DOHH2 (cell line): ENCODE measurements at regions not wholly inside any gene's neighbourhood (a gene's known extent, or its start where the extent isn't known, plus 50 kb on each side); places are given as distances from the start of the nearest gene placed in this dataset.

ENCODE experiments used
- H3F3A ChIP-seq: fragments of 200-600 bp; sonication (generic), shearing (Covaris generic); 2 replicates; pipeline ENCODE4 v1.6.0; 2016; ENCODE audit warnings: antibody characterized with exemption, mild to moderate bottlenecking; ENCODE audit not compliant: control insufficient read depth, insufficient read depth
- H3K27ac ChIP-seq: fragments of 200-600 bp; sonication (generic); 2 replicates; pipeline ENCODE4 v1.5.1; 2014; ENCODE audit warnings: low read depth, mild to moderate bottlenecking, low read length, moderate library complexity
- H3K27me3 ChIP-seq: fragments of 200-600 bp; sonication (generic); 2 replicates; pipeline ENCODE4 v1.6.1; 2014; ENCODE audit warnings: mild to moderate bottlenecking, low read length, mixed read lengths; ENCODE audit not compliant: control insufficient read depth
- H3K36me3 ChIP-seq: fragments of 200-600 bp; sonication (generic); 2 replicates; pipeline ENCODE4 v1.6.1; 2014; ENCODE audit warnings: mild to moderate bottlenecking, low read length, moderate library complexity, mixed read lengths; ENCODE audit not compliant: control insufficient read depth
- H3K4me1 ChIP-seq: fragments of 200-600 bp; sonication (generic); 2 replicates; pipeline ENCODE4 v1.6.1; 2014; ENCODE audit warnings: mild to moderate bottlenecking, low read length, mixed read lengths; ENCODE audit not compliant: control insufficient read depth
- H3K4me2 ChIP-seq: fragments of 200-600 bp; sonication (generic); 2 replicates; pipeline ENCODE4 v1.6.0; 2014; ENCODE audit warnings: mild to moderate bottlenecking, low read length, moderate library complexity
- H3K4me3 ChIP-seq: fragments of 200-600 bp; sonication (generic); 2 replicates; pipeline ENCODE4 v1.5.1; 2014; ENCODE audit warnings: mild to moderate bottlenecking, low read length, mixed read lengths
- H3K79me2 ChIP-seq: fragments of 200-600 bp; sonication (generic); 2 replicates; pipeline ENCODE4 v1.6.1; 2014; ENCODE audit warnings: mild to moderate bottlenecking, low read length, mixed read lengths; ENCODE audit not compliant: control insufficient read depth
- H3K9me2 ChIP-seq: fragments of 200-600 bp; sonication (generic); replicated peaks from 2 replicates; pipeline ENCODE4 v1.6.1; 2014; ENCODE audit warnings: mild to moderate bottlenecking, low read length, mixed read lengths; ENCODE audit not compliant: control insufficient read depth
- H3K9me3 ChIP-seq: fragments of 200-600 bp; sonication (generic); 2 replicates; pipeline ENCODE4 v1.6.1; 2014; ENCODE audit warnings: antibody characterized with exemption, low read length, mixed read lengths; ENCODE audit not compliant: control insufficient read depth, insufficient read depth
- H4K20me1 ChIP-seq: fragments of 200-600 bp; sonication (generic); 2 replicates; pipeline ENCODE4 v1.6.0; 2014; ENCODE audit warnings: low read depth, mild to moderate bottlenecking, antibody characterized with exemption, low read length, moderate library complexity; ENCODE audit not compliant: control insufficient read depth, insufficient read depth
- EZH2phosphoT487 ChIP-seq: fragments of 200-600 bp; sonication (generic); IDR thresholded peaks from 2 replicates; pipeline ENCODE4 v1.6.1; 2017; ENCODE audit warnings: borderline replicate concordance, mild to moderate bottlenecking, antibody characterized with exemption, low read length, moderate library complexity, mixed read lengths
- TF ChIP-seq, protein P1 (sequence below): fragments of 200-600 bp; sonication (generic); IDR thresholded peaks from one replicate; pipeline ENCODE4 v1.5.1; 2014; ENCODE audit warnings: antibody characterized with exemption, mild to moderate bottlenecking, low read depth, low read length; ENCODE audit not compliant: poor library complexity, severe bottlenecking

GRCh38 chr1:238404921-238405320 lies 514.2 kb upstream of the ZP4 start:
- H3K79me2 ChIP-seq: no peaks in the 10 kb centered on the region
- no peak overlapping the region for H3K27ac ChIP-seq
- H3K9me3 ChIP-seq: no peaks in the 10 kb centered on the region
- H3K4me3 ChIP-seq: no peak overlapping the region
- no peak for TF ChIP-seq EZH2phosphoT487
- TF ChIP-seq, protein P1, sequence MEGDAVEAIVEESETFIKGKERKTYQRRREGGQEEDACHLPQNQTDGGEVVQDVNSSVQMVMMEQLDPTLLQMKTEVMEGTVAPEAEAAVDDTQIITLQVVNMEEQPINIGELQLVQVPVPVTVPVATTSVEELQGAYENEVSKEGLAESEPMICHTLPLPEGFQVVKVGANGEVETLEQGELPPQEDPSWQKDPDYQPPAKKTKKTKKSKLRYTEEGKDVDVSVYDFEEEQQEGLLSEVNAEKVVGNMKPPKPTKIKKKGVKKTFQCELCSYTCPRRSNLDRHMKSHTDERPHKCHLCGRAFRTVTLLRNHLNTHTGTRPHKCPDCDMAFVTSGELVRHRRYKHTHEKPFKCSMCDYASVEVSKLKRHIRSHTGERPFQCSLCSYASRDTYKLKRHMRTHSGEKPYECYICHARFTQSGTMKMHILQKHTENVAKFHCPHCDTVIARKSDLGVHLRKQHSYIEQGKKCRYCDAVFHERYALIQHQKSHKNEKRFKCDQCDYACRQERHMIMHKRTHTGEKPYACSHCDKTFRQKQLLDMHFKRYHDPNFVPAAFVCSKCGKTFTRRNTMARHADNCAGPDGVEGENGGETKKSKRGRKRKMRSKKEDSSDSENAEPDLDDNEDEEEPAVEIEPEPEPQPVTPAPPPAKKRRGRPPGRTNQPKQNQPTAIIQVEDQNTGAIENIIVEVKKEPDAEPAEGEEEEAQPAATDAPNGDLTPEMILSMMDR: no peak
- H3K27me3 ChIP-seq: no peaks in the 10 kb centered on the region
- H3K4me1 ChIP-seq: no peaks in the 10 kb centered on the region
- no peaks in the 10 kb centered on the region for H3F3A ChIP-seq
- H3K9me2 ChIP-seq: no peaks in the 10 kb centered on the region
- no peak overlapping the region for H3K4me2 ChIP-seq
- no peaks in the 10 kb centered on the region for H3K36me3 ChIP-seq
- H4K20me1 ChIP-seq: no peaks in the 10 kb centered on the region

GRCh38 chr1:238404481-238404880 lies 513.8 kb upstream of the ZP4 start:
- Histone ChIP-seq H3K4me1 (no peaks in the 10 kb centered on the region), H3K36me3 (no peaks in the 10 kb centered on the region), H3K79me2 (no peaks in the 10 kb centered on the region), H3K27ac (no peak overlapping the region), H4K20me1 (no peaks in the 10 kb centered on the region), H3F3A (no peaks in the 10 kb centered on the region), H3K4me2 (no peak overlapping the region), H3K4me3 (no peak overlapping the region), H3K27me3 (no peaks in the 10 kb centered on the region), H3K9me2 (no peaks in the 10 kb centered on the region), H3K9me3 (no peaks in the 10 kb centered on the region)
- TF ChIP-seq EZH2phosphoT487: no peak
- TF ChIP-seq, protein P1: no peak

GRCh38 chr1:238401144-238401543 lies 510.4 kb upstream of the ZP4 start:
- no peaks in the 10 kb centered on the region for H3K79me2 ChIP-seq
- H3K27ac ChIP-seq: no peak overlapping the region
- no peaks in the 10 kb centered on the region for H3K9me2 ChIP-seq
- H3K9me3 ChIP-seq: no peaks in the 10 kb centered on the region
- no peak overlapping the region for H3K4me2 ChIP-seq
- no peaks in the 10 kb centered on the region for H3K27me3 ChIP-seq
- no peak overlapping the region for H3K4me3 ChIP-seq
- TF ChIP-seq EZH2phosphoT487: no peak
- TF ChIP-seq, protein P1: no peak
- H3K36me3 ChIP-seq: no peaks in the 10 kb centered on the region
- no peaks in the 10 kb centered on the region for H3F3A ChIP-seq
- H4K20me1 ChIP-seq: no peaks in the 10 kb centered on the region
- no peaks in the 10 kb centered on the region for H3K4me1 ChIP-seq

DNA sequence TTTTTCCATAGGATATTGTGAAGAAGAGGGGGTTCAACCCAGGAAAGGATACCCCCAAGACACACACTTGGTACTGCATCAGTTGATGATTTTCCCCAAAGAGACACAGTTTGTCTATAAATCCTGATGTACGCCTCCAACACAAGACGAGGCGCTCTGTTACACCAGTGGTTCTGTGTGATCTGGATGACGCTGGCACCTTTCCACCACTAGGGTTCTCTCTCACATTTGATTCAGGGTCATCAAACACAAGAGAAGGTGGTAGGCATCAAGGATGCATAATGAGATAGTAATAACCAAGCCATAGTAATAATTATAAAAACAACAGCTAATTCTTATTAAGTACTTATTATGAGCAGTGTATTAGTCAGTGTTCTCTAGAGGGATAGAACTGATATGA lies 508.8 kb upstream of the ZP4 start:
- no peaks in the 10 kb centered on the region for H4K20me1 ChIP-seq
- TF ChIP-seq, protein P1: peak; percentile 17
- no peak for TF ChIP-seq EZH2phosphoT487
- no peaks in the 10 kb centered on the region for H3K36me3 ChIP-seq
- no peaks in the 10 kb centered on the region for H3F3A ChIP-seq
- H3K9me3 ChIP-seq: no peaks in the 10 kb centered on the region
- H3K4me2 ChIP-seq: no peak overlapping the region
- no peaks in the 10 kb centered on the region for H3K79me2 ChIP-seq
- H3K27me3 ChIP-seq: no peaks in the 10 kb centered on the region
- H3K27ac ChIP-seq: no peak overlapping the region
- H3K4me3 ChIP-seq: no peak overlapping the region
- H3K9me2 ChIP-seq: no peaks in the 10 kb centered on the region
- no peaks in the 10 kb centered on the region for H3K4me1 ChIP-seq
